D341Med (cell line): ENCODE measurements at regions not wholly inside any gene's neighbourhood (a gene's known extent, or its start where the extent isn't known, plus 50 kb on each side); places are given as distances from the start of the nearest gene placed in this dataset.

ENCODE experiments used
- DNase-seq: peaks from one replicate; pipeline ENCODE4 v3.0.0; 2012; ENCODE audit warnings: low spot score

DNA sequence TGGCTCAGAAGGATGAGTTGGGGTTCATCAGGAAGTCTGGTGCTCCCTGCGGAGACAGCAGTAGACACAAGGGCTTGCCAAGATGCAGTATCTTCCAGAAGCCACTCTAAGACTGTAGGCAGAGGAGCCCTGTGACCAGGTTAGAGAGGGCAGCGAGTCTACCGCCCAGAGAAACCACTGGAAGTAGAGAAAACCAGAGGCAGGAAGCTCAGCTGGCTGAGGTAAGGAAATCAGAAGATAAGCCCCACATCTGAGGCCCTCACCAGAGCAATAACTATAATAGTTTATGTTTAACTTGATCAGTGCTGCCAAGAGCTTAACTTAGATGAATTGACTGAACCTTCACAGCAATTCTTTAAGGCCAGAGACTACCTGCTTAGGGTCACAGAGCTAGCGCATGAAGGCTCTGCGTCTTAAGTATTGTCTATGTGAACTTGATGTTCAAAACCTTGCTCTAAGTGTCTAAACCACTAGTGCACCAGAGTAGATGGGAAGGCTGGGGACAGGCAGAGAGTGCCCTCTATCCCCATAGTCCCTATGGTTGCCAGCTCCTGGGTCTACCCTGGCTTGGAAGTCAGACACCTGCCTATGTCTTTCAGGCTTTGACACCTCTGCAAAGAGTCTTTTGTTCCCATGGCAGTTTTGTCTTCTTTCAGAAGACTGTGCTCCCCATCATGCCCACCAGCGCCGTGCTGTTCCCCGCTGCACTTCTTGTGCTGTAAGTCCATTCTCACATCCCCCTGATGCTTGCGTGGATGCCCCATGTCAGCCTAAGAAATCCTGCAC lies 228.2 kb upstream of the KLF4 start:
- DNase-seq: no peak

- DNase-seq: no peak
Measured at GRCh38 chr9:107715740-107716139, 226.2 kb upstream of the KLF4 start.

DNA sequence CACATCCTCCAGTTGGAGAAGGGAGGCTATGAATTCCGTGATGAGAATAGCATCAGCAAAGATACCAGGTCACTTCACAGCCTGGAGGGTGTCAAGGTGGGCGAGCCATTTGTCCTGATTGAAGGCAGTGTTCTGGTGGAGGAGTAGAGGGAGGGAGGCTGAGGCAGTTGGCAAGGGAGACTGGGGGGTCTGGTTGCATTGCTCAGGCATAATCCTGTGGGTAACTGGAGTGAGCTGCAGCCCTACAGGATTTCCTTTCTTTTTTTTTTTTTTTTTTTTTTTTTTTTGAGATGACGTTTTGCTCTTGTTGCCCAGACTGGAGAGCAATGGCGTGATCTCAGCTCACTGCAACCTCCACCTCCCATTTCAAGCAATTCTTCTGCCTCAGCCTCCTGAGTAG lies 223.9 kb upstream of the KLF4 start:
- no peak for DNase-seq

DNA sequence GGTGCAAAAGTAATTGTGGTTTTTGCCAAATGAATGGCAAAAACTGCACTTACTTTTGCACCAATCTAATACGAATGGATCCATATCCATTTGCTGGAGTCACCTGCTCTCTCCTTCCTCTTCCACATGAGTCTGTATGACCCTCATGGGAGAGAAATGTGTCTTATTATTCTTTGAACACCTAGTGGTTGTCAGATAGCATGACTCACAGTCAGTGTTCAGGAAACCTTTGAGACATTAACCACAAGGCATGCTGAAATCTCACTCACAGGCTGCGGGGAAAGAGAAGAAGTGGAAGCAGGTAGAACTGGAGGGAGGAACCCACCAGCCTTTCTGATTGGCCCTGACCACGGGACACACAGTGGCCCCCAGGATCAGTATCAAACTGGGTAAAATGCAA lies 222.8 kb upstream of the KLF4 start:
- DNase-seq: no peak

DNA sequence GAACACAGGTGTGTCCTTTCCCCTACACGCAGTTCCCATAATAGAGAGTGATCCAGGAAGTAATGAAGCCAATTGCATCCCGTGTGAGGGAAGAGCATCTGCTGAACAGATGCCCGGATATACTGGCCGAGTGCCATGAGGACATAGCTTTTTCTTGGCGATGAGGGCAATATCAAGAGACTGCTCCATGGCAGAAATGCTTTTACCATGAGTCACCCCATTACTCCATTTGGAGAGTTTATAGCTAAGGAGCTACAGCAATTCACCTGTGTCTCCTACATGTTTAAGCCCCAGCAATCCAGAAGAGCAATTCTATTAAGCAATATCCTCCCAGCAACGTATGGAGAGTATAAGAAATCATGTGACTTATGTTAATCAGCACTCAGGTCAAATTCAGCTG lies 222.0 kb upstream of the KLF4 start:
- no peak for DNase-seq

GRCh38 chr9:107710953-107711352 lies 221.4 kb upstream of the KLF4 start:
- no peak for DNase-seq

DNA sequence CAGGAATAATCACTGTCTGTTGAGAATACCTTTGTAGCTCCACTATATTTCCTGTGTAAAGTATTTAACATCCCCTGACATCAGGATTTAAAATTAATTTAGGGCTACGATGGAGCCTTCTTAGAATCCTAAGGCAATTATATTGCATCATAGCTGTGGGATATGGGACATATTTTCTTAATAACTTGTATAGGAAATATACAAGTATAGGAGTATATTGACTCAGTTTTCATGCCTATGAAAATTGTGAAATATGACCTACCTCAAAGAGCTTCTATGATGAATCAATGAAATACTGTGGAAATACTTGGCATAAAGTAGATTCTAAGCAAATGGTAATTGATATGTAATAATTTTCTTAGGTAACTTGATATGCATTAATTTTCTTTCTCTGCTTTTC lies 221.0 kb upstream of the KLF4 start:
- DNase-seq: no peak

- DNase-seq: no peak
Measured at GRCh38 chr9:107708791-107709190, 219.2 kb upstream of the KLF4 start.

DNA sequence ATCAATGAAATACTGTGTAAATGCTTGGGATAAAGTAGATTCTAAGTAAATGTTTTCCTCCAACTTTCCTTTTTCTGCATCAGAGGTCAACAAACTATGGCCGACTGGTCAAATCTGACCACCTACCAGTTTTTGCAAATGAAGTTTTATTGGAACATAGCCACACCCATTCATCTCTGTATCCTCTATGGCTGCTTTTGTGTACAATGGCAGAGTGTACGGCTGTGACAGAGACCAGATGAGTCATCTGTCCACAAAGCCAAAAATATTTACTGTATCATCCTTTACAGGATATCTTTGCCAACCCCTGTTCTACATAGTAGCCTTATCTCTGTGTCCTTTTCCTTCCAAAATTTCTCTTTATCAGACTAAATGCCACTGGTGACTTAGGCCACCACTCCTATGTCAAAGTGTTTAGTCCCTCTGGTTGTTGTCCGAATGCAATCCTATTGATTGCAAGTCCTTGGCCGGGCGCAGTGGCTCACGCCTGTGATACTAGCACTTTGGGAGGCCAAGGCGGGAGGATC lies 218.4 kb upstream of the KLF4 start:
- no peak for DNase-seq

DNA sequence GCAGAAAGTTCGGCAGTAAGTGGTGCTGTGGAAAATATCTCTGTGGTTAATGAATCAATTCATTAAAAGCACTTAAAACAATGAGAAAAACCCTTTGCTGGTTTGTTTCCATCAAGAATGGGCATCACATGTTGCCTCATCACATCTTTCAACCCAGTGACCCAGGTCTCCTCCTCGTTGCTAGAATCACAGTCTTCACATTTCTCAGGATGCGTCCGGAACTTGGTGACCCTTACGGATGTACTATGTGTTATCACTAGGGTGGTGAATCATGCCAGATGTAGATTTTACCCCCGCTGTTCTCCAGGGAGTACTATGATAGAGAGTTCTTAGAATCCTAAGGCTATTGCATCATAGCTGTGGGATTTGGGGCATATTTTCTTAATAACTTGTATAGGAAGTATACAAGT lies 217.9 kb upstream of the KLF4 start:
- no peak for DNase-seq

GRCh38 chr9:107706701-107707427 lies 217.3 kb upstream of the KLF4 start:
- no peak for DNase-seq

- DNase-seq: no peak
Measured at GRCh38 chr9:107705521-107705920, 216.0 kb upstream of the KLF4 start.

DNA sequence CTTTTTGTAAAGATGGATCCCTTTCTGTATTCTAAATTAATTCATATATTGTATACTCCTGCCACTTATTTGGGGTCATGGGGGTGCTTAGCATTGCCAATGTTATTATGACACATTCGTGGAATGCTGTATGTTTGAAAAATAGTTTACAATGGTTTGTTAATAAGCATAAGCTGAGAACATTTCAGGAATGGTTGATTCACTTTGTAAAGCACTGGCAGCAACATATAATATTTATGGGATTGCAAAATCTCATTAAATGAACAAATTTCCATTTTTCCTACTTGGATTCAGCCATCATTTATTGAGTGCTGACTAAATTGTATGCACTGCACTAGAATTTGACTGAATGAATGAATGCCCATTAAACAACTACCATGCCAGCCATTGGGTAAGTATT lies 215.2 kb upstream of the KLF4 start:
- no peak for DNase-seq

- no peak for DNase-seq
Measured at GRCh38 chr9:107703651-107704050, 214.1 kb upstream of the KLF4 start.

GRCh38 chr9:107700847-107701246 lies 211.3 kb upstream of the KLF4 start:
- DNase-seq: no peak

DNA sequence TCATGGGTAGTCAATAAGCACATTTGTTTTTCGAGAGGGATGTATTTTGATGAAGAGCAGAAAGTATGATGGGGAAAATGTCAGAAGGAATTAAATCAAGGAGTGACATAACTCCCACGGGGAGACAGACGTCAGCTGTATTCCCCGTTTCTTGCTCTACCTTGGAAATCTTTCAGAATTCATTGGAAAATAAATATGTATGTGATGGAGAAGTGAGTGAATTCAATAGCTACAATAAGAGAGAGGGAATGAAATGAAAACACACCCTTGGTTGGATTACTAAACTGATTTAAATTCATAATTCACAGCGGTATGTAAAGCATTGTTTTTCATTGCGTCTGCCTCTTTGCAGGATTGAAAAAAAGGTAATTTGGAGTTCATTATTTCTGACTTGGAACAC lies 209.7 kb upstream of the KLF4 start:
- DNase-seq: no peak

DNA sequence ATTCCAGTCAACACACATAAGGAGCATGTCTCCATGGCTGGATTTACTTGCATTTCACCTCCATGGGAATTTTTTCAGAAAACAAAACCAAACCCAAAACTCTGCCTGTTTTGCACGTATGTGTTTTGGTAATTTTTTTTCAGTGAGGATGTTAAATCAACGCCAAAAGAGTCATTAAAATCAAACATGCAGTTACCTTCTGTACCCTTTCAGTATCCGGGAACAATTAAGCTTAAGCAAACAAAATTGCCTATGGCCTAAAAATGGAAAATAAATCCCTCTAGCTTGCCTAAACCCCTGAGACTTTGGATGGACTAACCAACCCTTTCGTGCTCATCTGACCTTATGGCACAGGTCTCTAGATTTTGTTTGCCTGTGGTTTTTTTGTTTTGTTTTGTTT lies 209.2 kb upstream of the KLF4 start:
- no peak for DNase-seq

DNA sequence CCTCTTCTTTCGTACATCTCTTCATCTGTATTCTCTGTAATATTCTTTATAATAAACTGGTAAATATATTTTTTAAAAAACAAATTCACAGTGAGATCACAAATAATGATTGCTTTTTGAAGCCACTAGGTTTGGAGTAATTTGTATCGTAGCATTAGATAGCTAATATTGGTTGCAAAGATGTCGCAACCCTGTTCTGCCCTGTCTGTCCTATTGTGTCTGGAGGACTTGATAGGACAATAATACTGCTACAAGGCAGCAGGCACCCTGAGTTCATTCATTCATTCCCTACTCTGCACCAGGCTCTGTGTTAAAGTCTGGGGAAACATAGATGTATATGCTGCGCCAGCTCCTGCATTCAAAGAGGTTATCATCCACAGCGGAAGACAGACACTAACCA lies 206.7 kb upstream of the KLF4 start:
- no peak for DNase-seq

DNA sequence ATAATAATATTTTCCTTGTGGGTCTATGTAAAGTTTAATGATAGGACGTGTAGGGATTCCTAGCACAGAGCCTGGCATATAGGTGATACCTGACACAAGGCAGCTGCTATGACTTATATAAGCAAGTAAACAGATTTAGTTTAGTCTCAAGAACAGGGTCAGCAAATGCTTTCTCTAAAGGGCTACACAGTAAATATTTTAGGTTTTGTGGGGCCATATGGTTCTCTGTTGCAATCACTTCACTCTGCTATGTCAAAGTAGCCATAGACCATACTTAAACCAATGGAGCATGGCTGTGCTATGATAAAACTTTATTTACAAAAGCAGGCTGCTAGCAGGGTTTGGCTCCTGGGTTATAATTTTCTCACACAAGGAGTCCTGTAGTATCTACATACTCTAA lies 204.8 kb upstream of the KLF4 start:
- DNase-seq: no peak

DNA sequence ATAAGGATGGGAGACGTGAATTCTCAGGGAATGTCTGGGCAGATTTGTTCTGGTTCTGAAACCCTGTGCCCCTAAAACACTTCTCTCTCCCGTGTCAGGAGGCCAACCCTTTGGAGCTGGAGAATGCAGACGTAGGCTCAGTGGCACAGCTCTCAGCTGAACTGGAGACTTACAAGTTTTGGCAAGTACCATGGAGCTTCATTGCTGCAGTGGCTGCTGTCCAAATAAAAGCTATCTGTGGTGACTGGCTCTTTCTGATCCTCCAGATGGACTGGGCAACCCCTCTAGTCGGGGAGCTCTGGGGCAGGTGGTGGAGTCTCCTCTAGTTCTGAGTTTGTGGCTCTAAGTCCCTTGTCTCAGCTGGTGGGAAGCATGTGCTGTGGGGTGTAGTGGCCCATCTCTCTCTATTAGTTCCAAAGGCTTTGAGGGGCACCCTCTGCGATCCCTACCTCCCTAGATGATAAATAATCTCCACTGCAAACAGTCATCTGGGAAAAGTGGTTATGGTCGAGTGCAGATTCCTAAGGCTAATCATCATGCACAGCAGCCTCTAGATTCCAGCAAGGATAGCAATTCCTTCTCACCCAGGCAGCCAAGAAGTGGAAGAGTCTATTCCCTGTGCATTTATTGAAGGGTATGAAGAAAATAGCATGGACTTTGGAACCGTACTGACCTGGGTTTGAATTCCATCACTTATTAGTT lies 204.2 kb upstream of the KLF4 start:
- DNase-seq: no peak

- no peak for DNase-seq
Measured at GRCh38 chr9:107691664-107692063, 202.1 kb upstream of the KLF4 start.

GRCh38 chr9:107690021-107690420 lies 200.5 kb upstream of the KLF4 start:
- no peak for DNase-seq

DNA sequence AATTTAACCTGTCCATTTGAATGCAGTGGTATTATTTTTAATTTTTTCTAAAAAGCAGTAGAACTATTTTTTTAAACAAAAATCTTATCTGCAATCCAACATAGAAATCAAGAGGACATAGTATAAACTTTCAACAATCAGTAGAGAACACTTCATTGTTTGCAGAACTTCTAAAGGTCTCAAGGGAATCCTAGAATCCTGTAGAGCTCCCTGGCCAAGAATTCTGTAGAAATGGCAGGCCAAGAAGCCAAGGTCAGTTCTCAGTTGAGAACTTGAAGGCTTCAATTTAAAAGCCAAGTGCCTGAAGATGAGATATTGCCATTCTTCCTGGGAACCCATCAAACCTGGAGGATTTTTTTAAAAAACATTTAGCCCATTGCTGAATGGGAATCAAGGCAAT lies 199.2 kb upstream of the KLF4 start:
- DNase-seq: no peak
